ENCODE measurements at regions not wholly inside any gene's neighbourhood (a gene's known extent, or its start where the extent isn't known, plus 50 kb on each side); places are given as distances from the start of the nearest gene placed in this dataset.

DNA sequence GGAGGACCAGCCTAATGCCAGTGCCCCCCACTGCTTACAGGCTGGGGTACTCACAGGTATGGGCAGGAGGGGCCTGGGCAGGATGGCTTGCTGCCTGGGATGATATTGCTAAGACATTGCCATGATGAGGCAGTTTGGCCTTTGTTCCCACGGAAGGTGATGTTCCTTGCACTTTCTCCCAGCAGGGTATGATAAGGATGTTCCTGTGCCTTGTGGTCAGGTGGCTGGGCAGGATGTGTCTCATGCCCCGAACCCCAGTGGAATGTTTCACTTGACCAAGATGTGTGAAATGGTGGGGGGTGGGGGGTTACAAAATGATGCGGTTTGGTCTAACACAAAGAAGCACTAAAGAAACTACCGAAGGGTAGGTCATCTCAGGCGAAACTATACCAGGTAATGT is 337.8 kb upstream of the ZFHX3 start:
- no peak for DNase-seq

DNA sequence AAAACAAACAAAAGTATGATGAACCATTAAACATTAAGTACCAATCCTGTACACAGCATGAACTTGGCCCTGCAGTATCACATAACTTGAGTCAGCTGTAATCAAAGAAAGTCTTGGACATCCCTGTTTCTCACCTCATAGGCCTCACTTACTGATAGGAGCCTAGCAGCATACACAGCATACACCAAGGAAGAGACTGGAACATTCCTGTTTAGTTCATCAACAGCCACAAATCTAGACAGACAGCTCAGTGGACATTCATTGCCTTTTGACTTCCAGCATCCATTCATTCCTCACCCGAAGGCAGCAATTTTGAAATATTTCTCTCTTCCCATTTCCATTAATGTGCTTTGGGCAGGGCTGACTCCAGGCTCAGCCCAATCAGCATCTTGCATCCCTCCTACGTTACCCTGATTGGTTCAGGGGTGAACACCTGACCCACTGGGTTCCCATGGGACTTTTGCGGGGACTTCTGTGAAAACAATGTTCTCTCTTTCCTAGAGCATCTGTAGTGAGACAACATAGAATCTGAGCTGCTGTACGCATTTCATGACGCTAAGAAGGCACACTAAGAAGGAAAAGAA is 336.7 kb upstream of the ZFHX3 start:
- no peak for DNase-seq

DNA sequence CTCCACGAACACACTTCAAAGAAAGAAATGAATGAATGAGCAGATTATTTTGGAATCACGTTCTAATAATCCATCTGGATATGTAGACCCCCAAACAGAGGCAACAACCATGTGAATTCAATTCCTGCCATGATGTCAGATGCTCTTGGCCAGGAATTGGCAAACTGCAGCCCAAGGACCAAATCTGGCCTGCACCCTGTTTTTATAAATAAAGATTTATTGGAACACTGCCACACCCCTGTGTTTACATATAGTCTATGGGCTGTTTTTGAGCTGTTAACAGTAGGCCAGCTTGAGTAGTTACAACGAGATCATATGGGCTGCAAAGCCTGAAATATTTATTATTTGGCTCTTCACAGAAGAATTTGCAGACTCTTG is 336.0 kb upstream of the ZFHX3 start:
- no peak for DNase-seq

DNA sequence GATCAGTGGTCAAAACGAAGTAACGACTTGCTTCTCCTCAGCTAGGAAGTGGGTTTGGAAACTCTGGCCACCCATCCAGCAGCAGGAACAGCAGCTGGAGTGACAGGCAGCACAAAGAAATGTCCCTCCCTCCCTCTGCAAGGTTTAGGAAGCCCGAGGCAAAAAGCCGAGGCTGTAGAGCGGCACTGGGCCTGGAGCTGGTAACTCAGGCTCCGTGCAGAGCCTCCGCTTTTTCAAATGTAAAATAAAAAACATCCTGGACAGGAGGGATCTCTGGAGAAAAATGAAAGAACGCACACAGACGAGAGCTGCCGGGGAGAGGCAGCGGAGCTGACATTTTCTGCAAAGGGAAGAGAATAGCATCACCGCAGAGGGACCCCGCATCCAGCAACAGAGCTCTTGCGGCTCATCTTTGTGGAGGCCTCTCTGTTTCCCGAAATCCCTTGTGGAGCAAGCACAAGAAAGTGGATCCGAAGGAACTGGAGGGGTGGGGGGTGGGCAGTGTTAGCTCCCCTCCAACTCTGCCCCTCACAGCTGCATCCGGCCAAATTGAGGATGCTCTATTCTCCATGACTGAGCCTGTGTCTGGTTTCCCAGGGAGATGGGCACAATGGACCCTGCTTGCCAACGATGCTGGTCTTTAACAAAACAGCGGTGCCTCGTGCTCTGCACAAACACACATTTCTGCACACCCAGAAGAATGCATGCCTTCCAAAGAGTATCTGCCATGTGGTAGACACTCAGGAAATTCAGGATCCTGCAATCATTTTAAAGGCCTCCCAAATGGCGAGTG is 335.5 kb upstream of the ZFHX3 start:
- DNase-seq: no peak

DNA sequence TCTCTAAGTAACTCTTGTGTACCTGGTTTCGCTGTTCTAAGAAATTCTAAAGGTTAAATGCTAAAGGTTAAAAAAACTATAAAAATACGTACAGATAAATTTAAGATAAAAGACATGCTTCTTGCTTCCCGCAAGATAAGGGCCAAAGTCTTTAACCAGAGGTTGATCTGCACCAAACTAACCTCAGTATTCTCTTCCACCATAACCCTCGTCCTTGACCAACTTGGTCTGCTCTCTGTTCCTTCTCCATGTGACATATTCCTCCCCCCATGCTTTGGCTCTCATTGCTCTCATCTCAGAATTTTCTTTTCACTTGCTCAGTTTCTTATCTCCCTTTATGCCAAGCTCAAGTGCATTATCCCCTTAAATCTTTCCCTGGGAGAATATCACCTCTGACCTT is 330.5 kb upstream of the ZFHX3 start:
- no peak for DNase-seq

DNA sequence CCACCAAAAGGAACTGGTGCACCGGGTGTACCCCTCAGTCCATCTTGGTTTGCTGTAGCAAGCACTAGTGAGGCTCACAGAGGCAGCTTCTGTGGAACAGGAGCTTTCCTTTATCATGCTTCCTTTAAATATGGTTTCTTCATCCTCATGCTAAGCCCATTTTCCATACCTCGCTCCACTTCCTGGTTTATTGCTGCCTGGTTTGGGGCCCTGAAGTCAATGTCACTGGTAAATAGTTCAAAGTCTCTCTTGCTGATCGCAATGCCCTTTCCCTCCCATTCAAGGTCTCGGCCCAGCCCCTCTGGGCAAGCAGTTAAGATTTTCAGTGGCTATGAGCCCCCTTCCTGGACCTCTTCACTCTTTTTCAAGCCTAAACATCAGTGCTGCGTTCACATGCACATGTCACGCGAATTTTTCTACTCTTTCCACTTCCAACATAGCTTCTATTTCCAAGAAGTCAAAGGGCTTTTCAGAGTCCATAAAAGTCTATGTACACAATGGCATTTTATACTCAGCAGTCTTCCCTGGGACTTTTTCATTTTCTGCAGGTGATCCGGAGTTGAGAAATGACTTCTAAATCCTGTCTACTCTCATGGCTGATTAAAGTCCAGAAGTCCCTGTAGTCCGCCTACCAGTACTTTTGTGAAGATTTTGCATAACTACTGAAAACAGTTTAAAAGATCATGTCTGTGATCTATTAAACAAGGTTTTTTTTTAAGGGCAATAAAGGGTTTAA is 323.8 kb upstream of the ZFHX3 start:
- no peak for DNase-seq

GRCh38 chr16:73369851-73370250 is 321.9 kb upstream of the ZFHX3 start:
- DNase-seq: no peak

GRCh38 chr16:73368715-73369114 is 320.8 kb upstream of the ZFHX3 start:
- DNase-seq: no peak

GRCh38 chr16:73365016-73365551 is 317.2 kb upstream of the ZFHX3 start:
- no peak for DNase-seq

DNA sequence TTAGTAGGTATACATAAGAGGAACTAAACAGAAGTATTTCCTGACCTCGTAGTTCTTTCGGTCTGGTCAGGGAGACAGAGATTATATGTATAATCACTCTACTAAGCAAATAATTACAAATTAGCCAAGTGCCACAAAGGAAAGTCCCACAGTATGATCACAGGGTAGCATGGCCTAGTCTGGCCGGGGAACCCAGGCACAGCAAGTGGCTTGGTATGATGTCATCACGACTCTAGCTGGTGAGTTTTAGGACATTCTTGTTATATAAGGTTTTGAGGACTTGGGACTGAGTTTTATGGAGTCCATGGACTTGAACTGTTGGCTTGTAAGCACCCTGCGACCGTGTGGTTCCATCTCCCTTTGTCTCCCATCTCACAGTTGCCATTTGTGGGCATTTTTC is 316.5 kb upstream of the ZFHX3 start:
- DNase-seq: no peak

DNA sequence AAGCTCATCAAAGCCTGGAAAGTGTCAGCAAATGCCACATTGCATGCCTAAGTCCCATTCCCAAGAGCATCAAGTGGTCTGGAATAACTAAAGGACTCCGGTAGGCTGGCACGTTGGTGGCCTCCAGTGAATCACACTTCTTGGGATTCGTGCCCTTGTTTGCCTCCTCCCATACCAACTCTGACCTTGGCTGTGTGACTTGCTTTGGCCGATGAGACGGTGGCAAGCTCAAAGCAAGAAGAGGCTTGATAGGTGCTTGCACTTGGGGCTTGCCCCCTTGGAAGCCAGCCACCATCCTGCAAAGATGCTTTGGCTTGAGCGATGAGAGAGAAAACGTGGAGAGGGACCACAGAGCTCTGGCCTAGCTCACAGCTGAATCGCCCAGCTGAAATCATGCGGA is 313.1 kb upstream of the ZFHX3 start:
- no peak for DNase-seq

GRCh38 chr16:73356401-73357079 is 308.6 kb upstream of the ZFHX3 start:
- no peak for DNase-seq

GRCh38 chr16:73355981-73356380 is 308.1 kb upstream of the ZFHX3 start:
- no peak for DNase-seq

DNA sequence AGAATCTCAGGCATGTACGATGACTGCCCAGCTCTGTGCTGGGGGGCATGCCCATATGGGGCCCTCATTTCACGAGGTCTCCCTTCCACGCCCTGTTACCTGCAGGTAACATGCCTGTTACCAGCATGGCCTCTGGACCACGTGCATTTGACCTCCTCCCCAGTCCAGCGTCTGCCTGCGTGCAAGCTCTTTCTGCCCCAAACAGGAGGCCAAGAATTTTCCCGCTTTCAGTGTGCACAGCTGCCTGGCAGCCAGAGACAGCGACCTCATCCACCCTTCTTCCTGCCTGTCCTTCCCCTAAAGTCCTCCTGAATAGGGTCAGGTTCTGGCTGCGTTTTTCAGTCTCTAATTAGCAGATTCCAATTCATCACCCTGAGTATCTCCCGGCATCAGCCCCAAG is 306.5 kb upstream of the ZFHX3 start:
- no peak for DNase-seq

DNA sequence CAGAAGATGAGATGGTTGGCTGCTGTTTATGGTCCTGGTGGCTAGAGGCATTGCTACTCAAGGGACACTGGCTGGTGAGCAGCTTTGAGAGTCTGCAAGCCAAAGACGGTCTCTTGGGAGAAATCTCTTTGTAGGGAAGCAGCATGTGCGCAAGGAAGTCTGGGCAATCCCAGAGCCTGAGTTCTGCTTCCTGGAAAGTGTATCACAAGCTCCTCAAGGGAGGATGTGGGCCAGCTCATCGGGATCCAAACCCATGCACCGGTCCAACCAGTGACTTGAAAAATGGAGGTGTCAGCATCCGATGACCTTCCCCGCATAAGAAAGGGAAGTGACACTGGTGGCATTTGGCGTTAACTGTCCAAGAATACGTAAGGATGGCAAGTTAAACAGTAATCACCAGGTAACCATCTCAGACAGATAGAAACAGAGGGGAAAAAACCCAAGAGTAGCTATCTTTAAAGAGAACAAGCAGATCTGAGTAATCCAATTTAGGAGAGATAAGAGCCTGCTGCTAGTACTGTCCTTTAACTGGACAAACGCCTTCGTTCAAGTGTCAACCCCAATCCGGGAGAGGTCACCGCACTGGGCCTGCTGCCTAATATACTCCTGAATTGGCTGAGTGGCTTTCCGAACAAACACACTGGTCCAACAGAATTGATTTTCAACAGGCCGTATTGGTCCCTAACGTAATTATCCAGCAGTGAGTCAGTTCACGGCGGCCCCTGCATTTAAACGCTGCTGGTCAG is 303.0 kb upstream of the ZFHX3 start:
- no peak for DNase-seq

DNA sequence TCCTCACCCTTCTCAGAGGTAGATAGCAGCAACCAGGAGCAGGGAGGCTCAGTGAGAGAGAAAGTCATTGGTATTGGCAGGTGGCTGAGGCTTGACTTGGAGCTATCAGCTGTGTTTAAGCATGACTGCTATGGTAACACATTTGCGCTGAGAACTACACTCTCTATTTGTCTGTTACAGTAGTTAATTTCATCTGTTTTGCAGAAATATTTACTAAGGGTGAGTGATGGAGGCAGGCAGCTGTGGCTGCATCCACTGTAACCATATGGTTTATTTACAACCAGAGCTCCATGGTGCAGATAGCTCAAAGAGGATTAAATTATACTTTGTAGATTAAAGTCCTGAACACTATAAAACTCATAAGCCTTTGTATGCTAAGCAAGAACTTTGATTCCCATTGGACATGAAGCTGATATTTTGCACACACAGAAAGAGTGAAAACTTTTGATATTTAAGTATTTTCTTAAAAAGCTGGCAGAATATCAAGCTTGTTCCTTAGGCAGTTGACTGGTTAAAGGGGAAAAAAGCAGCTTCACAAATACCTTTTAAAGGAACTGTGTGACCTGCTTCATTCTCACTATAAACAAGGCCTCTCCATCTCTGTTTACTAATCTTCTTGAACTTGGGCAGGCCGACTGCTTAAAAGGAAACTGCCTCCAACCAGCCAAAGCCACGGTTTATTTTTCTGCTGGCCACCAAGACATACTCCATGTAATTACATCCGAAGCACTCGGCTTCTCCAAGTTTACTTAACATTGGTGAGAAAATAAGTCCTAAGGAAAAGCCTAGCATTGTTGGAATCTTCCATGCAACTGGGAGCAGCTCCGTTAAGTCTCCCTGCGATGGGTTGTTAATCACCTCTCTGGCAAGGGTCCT is 299.8 kb upstream of the ZFHX3 start:
- no peak for DNase-seq

DNA sequence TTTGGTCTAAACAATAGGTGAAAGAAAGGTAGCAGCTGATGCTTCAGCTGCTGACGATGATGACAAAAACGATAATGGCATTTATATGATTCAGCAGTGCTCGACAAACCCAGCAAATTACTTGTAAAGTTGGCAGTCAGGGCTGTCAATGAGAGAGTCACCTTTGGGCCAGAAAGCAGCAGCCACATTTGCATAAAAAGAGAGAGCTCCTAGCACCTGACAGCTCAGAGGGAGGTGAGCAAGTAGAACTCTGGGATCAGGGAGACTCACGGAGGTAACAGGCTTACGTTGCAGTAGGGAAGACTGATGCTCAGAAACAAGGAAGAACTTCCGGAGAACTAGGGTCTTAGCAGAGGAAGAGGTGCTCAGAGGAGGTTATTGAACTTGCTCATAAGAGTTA is 291.9 kb upstream of the ZFHX3 start:
- DNase-seq: no peak

DNA sequence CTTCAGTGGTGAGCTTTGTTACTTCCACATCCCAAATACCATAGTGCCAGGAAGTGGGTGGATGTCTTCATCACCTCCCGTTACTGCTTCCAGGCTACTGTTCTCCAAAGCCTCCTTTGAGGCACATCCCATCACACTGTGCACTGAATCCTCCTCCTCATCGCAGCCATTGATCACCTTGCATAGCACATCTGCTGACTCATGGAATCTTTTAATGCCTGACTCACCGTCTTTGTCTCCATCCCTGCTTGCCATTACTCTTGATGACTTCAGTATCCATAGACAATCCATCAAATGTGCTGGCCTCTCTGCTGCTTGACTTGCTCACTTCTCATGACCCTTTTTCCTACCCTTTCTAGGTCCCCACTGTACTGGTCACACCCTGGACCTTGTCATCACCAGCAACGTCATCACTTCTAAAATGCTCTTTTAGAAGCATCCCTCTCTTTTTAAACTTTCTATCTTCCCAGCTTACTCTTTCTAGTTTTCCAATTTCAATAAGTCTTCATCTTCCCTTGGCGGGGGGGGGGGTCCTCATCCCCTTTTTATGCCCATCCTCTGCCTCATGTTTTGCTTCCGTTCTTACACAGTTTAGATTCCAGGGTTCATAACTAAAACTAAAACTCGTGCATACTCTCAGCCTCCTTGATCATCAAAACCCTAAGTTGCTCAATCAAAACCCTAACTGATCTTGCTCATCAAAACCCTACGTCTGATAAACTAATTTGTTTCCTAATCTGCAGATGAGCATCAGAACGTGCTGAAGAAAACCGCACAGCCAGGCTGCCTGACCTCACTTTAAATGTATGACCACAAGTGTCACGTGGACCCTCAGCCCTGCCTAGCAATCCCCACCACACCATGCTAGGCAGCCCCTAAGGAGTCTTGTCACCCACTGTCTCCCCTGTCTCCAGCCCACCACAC is 289.7 kb upstream of the ZFHX3 start:
- DNase-seq: no peak

GRCh38 chr16:73329358-73330286 is 281.7 kb upstream of the ZFHX3 start:
- DNase-seq: no peak
